ENCODE measurements at regions not wholly inside any gene's neighbourhood (a gene's known extent, or its start where the extent isn't known, plus 50 kb on each side); places are given as distances from the start of the nearest gene placed in this dataset.

DNA sequence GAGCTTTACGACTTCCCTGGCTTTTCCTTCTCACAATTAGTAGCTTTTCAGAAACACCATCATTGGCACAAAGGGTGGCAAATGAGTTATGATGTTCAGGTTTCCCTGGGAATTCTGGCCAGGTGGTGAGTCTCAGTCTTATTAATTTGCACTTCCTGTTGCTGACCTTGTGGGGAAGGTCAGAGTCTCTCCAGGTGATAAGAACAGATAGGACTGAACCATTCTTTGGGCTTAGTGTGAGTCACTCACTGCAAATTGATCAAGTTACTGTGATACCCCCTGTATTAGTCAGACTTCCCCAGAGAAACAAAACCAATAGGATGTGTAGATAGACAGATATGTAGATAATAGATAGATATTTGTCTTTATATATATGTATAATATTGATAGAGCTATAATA, 53.8 kb upstream of the RANBP3L start:
- DNase-seq = no peak

DNA sequence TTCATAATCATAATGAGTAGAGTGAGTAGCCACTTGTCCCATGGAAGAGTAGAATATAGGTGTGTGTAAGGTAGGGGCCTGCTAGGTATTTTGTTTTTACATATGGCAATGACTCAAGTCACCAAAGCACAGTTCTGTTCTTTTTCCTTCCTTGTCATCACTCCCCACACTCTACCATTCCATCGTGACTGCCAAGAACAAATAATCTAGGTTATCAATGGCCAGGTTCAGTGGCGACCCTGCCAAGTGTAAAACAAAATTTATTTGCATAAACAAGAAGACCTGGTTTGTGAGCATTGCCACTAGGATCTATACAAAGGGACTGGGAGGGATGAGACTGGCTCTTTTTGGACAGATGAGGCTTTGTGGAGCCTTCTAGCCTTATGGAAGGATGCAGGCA, 55.2 kb upstream of the RANBP3L start:
- no peak for DNase-seq

DNA sequence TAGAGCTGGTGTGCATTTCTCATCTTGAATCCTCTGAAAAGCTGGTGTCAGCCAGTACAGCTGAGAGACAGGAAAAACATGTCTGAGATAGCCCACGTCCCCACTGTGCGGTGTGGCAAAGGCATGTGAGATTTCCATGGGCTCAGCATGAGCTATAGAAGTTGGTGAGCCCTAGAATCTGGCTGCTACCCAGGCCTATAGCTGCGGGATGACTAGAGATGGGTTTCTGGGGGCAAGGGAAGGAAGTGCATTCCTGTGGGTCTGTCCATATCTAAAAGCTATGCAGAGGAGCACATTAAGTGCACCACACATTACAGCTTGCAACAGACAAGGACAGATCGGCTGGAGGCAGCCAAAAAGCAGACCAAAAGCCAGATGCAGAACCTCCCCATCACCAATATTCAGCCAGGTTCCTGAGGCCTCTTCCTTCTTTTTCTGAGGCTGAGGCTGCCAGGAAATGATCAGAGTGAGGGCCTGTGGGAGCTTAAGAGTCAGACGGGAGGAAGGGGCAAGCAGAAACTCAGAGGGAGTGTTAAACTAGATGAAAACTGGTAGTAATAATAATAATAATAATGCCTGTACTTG, 55.8 kb upstream of the RANBP3L start:
- DNase-seq = no peak

DNA sequence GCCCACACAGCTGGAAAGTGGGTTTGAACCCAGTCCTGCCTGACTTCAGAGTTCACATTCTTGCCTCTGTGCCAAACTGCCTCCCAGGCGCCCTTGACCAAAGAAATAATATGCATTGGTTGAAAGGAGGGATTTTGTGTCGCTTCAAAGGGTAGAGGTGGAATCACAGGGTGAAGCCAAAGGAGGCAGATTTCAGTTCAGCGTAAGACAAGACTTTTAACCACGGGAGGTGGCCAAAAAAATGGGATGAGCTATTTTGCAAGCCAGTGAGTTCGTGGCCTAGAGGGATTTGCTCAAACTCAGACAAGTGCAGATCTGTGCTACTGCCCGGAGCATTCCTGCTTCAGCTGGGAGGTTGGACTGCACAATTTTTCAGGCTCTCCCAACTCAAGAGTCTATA, 57.6 kb upstream of the RANBP3L start:
- DNase-seq = no peak

DNA sequence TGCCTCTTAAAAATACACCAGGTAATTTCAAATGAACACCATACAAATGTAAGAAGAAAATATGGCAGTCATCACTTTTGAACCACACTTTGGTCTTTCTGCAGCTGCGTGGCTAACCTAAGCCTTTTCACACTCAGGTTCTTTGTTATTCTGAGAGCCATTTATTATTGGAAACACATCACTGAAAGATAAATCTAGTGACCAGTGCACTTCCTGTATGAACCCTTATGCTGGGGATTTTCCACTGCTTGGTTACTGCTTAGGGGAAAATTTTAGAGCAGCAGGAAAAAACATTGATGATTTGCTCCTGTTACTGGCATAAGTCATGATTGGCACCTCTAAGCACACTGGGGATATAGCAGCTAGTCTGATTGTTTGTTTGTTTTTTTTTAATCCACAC, 58.6 kb upstream of the RANBP3L start:
- DNase-seq = no peak

DNA sequence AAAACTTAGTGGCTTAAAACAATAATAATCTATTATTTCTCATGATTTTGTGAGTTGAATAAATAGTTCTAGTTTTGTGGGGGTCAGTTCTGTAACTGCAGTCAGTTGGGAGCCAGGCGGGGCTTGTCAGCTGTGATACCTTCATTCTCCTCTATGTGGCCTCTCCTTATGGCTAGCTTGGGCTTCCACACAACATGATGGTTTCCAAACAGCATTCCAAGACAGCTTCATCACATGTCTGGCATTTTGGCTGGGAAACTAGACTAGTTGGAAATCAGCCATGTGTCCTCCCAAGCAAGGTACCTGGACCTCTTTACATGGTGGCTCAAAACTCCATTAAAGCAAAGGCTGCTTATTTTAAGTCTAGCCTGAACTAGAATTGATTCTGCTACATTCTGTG, 61.4 kb upstream of the RANBP3L start:
- no peak for DNase-seq

DNA sequence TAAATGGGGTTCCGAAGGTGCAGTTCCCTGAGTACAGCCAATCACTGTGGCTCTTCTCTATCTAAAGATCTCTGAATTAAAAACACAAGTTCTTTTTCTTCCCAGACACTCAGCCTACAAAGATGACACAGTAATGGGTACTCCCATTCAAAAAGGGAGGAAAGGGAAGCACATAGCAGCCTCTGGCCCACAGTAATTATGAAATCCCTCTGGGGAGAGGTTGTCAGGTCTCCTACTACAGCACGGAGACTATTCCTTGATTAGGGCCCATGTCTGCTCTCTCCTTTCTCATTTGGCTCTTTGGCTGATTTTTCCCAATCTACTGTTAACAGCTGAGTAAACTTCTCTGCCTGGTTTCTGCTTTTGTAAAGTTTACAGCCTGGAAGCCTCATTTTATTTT, 62.0 kb upstream of the RANBP3L start:
- DNase-seq = no peak

DNA sequence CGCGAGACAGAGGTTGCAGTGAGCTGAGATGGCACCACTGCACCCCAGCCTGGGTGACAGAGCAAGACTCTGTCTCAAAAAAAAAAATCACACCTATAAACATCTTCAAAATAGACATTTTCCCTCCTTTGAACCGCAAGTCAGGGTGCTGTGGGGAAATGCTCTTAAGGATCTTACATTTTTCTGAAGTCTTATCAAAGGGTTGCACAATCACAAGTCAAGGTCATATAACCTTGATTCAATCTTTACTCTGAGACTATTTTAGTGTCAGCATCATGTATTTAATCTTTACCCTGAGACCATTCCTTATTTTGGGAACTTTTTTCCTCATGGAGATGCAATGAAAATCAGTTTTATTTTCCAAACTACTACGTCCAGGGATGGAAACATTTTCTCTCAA, 62.8 kb upstream of the RANBP3L start:
- DNase-seq = no peak

DNA sequence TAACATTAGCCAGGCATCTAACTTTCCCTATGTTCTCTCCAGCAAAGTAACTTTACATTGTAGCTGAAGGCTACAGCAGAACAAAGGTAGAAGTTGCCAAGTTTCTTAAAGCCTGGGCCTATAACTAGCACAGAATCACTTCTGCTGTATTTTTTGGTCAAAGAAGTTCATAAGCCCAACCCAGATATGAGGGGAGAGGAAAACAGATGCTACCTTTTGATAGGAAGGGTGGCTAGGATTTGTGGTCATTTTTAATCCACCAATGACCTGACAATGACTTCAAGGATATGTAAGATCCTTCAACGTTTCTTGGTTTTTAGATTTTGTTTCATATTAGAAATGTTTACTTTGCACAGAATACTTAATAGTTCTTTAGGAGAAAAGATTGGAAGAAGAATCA, 64.2 kb upstream of the RANBP3L start:
- no peak for DNase-seq

DNA sequence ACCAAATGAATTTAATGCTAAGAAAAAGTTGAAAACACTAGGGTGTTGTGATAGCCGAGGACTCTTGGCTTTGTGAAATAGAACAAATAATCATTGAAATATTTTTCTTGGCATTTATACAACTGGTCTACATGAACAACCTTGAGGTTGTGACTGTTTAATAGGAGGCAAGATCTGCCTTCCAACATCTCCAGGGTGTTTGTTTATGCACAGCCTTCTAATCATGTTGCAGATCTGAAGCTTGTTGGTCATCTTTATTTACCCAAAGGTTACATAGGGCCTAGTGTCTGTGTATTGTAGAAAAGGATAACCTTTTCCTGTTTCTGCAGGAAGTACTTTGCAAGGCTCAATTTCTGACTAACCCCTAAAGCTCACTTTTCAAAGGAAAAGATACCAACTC, 65.2 kb upstream of the RANBP3L start:
- no peak for DNase-seq

DNA sequence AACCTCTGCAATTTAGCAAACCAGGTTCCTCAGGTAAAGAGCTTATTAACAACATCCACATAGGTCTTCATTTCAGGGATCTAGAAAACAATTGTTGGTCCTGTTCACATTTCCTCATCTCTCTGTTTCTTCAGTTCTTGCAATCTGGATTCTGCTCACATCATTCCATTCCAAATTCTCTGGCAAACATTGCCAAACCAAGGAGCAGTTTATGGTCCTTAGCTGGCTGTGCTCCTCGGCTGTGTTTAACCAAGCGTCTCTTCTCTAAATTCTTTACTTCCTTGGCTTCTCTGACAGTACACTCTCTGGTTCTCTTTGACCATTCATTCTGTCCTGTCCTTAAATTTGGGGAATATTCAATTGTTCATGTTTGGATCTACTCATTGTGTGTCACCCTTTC, 65.8 kb upstream of the RANBP3L start:
- no peak for DNase-seq

DNA sequence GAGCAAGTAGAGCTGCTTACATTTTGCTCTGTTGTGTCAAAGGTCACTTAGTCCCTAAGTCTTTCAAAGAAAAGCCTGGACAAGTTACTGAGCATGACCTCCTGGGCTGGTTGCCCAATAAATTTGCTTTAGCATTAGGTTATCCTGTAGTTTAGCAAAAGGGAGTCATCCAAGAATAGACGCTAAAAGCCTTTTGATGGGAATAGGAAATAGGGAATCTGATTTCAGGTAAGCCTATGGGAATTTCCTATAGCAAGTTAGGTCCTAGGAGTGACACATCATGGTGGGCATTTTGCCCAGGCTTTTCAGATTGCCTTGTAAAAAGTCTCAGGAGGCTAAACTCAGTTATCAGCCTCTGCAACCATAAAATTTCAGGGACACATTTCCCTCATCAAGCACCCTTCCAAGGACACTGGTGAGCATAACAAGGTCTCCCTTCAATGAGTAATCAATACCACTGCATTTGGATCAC, 67.6 kb upstream of the RANBP3L start:
- no peak for DNase-seq

DNA sequence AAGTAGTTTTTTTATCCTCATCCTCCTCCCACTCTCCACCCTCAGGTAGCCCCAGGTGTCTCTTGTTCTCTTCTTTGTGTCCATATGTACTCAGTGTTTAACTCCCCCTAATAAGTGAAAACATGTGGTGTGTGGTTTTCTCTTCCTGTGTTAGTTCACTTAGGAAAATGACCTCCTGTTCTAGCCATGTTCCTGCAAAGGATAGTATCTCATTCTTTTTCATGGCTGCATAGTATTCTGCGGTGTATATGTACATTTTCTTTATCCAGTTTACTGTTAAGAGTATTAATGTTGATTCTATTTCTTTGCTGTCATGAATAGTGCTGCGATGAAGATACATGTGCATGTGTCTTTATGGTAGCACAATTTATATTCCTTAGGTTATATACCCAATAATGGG, 68.4 kb upstream of the RANBP3L start:
- no peak for DNase-seq

DNA sequence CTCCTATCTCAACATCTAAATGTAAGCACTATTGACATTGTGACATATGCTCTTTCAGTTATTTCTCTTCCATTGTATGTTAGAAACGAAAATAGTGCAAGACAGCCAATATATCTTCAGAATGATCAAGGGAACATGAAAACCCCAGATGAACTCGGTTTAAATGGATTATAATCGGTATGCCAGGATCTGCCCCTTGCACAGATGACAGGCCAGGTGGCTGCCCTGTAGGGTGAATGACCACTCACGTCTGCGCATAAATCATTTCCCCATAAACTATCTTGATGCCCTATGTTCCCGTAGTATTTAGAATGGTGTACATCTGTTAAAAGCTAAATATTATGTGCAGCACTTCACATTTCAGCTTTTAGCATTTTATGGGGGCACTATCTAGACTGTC, 69.7 kb upstream of the RANBP3L start:
- no peak for DNase-seq

DNA sequence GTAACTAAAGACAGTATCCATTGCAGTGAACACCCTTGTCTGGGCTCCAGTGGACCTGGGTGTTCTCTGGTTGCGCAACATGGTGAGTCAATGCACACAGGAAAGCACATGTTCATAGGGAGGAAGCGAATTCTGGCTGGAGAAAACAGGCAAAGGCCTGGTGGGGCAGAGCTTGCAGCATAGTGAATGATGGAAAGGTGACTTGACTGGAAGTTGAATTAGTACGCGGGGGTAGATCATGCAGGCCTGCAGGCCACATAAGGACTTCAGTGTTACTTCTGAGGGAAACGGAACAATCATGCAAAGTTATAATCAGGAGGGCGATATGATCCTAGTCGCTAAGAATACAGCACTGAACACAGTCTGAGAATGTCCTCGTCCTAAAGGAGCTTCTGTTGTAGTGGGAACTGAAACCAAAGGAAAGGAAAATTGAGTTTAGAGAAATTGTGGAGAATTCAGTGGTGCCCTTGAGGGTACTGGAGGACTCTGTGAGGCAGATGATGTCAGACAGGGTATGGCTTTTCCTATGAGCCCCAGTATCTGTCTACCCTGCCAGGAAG, 71.9 kb upstream of the RANBP3L start:
- no peak for DNase-seq

DNA sequence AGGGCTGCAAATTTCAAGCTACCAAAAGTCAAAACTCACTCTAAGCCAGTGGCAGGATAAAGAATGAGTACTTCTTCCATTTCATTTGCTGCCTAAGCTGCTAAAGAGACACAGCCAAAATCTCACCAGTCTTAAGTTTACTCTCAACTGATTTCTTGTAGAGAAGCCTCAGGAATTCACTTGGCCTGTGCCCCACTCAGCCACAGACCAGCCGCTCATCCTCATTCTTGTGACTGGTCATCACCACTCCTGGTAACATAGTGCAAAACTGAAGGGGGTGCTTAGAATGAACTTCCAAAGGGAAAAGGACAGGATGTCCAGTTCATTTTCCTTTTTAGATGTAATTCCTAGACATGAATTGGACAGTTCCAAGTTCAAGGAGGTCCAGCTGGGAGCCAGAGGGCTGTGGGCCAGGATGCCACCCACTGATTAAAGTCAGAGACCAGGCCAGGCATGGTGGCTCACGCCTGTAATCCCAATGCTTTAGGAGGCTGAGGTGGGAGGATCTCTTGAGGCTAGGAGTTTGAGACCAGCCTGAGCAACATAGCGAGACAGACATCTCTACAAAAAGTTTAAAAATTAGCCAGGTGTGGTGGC, 72.7 kb upstream of the RANBP3L start:
- no peak for DNase-seq

DNA sequence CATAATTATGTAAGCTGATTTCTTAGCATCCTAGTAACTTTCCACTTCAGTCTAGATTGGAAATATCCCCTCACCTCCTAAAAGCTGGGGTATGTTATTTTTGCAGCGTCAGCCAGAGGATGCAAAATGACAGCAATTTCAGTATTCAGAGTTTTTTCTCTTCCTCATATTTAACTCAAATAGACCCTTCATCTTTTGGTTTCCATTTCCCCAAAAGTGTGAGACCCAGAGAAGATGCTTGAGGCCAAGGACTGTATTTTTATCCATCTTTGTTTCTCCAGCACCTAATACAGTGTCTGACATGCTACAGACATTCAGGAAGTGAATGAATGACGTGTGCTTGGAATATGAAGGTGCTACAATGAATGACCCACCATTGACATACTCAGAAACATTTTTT, 75.5 kb upstream of the RANBP3L start:
- no peak for DNase-seq

DNA sequence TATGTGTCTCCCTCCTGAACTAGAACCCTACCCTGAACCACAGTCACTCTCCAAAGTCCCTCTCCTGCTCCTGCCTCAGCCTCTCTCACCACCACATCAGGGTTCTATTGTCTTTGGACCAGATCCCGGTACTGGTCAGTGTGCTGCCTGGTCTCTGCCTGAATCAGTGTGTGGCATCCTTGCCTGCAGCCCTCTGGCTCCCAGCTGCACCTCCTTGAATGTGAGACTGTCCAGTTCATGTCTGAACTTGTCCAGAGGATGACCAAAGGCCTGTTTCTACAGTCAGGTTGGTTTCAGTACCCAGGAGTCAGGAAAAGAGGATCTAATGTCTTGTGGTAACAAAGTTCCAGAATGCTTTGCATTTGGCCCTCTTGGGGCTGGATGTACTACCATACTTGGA, 76.8 kb upstream of the RANBP3L start:
- DNase-seq = no peak

DNA sequence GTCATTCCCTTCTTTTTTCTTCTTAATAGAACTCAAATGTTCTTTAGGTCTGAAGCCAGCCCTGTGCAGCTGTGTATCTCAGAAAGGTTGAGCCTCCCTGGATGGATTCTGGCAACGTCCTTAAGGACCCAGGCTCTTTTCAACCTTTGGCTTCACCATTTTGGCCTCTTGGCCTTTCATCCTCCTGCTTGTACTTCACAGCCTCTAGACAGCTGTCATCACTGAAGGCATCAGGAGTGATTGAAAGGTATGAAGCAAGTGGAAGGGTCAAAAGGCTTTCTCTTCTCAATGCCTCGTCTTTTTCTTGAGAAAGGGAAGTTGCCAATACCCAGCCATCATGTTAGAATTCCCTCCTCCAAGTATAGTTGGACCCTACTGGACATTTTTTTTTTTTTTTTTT, 81.2 kb upstream of the RANBP3L start:
- DNase-seq = no peak

DNA sequence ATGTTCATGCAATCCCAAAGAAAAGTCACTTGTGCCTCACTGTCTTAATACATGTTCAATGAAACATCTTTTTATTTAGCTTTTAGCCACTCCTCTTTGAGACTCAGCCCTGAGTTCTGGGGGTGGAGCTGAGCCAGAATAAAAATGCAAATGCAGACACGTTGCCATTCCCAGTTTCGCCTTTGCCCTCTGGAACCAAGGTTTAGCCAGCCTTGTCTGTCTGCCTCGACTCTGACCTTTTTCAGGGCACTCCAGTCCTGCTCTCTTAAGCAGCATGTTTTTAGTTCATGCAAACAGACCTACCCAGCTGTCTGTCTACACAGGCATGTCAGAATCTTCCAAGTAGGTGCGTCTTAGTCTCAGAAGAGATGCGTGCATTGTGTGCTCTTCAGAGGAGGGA, 82.2 kb upstream of the RANBP3L start:
- no peak for DNase-seq

DNA sequence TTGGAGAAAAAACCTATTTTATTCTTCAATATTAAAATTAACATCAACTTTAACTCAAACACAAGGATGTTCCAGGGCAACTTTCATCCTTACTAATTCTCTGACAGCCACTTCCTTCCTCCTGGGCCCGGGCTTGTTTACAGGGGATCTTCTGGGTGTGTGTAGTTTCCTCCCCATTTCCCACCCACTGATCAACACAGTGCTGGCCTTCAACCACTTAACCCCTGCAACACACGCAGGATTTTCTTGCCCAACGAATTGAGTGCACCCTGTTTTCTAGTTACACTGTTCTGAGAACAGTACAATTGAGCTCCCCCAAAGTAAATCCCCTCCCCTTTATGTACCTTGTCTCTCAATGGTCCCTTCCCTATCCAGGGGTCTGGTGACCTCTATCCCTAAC, 83.1 kb upstream of the RANBP3L start:
- no peak for DNase-seq

DNA sequence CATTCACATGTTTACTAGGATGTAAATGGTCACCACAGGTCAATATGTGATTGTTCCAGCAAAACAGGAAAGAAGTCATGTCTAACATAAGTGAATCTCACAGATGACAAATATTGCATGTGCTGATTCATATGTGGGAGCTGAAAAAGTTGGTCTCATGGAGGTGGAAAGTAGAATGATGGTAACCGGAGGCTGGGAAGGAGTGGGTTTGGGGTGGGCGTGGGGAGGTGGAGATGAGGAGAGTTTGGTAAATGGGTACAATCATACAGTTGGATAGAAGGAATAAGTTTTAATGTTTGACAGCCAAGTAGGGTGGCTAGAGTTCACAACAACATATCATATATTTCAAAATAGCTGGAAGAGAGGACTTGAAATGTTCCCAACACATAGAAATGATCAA, 83.8 kb upstream of the RANBP3L start:
- DNase-seq = no peak

DNA sequence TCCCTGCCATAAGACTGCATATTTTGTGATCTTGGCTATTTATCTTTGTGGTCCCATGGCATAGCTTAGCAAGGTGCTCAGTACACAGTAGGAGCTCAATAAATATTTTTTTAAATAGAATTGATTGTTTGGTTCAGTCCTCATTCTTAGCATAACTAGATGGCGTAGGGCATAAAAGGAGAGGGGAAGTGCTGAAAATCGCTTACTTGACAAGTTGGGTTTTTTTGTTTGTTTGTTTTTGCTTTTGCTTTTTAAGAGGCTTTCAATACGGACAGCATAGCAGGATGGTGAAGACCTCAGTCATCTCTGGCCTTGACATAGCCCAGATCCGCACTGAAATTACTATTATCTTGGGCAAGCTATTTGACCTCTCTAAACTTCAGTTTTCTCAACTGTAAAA, 86.6 kb upstream of the RANBP3L start:
- no peak for DNase-seq

DNA sequence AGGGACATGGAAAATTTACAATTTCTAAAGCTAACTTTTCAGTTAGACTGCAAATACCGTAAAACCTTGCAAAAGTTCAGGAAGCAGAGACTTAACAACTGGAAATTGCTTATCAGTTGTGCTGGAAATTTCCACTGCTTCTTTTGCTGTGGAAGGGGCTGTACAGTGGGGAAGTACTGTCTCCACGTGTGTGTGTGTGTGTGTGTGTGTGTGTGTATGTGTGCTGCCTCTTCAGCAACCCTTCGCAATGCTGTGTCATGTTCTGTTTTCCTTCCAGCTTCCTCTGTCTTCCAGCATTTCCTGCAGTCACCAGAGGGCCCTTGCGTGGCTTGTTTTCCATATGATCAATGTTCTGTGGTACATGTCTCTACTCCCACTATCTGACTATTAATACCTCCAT, 87.5 kb upstream of the RANBP3L start:
- DNase-seq = no peak

DNA sequence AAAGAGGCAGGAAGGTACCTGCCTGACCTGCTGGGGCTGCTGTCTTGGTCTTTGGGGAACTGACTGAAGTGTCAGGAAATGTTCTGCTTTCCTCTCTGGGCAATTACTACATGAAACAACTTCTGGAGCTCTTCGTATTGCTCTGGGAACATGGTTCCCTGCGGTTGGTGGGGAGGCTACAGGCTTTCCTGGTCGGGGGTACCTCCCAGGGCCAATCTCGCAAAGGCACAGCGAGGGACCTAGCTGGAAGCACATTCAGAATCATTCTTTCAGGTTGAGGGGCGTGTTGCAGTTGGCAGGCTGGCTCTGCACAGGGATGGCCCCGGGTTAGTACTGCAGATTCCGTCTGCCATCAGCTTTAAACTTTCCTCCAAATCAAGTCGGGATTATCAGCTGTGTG, 88.9 kb upstream of the RANBP3L start:
- DNase-seq = no peak

All from NCI-H774 (cell line).